ENCODE measurements at regions not wholly inside any gene's neighbourhood (a gene's known extent, or its start where the extent isn't known, plus 50 kb on each side); places are given as distances from the start of the nearest gene placed in this dataset.

GRCh38 chr14:97571866-97572555, 774.8 kb downstream of the VRK1 start:
- H3K4me1 Mint-ChIP-seq = no peaks in the 10 kb centered on the region
- no peak overlapping the region for H3K4me3 Mint-ChIP-seq
- H3K36me3 Mint-ChIP-seq = no peaks in the 10 kb centered on the region
- peaks cover 13% of the 10 kb centered on the region for H3K9me3 Mint-ChIP-seq
- no peaks in the 10 kb centered on the region for H3K27me3 Mint-ChIP-seq
- ATAC-seq = no peak
- no peak overlapping the region for H3K27ac Mint-ChIP-seq

- Mint-ChIP-seq H3K9me3 (peaks cover 13% of the 10 kb centered on the region), H3K36me3 (no peaks in the 10 kb centered on the region), H3K4me3 (no peak overlapping the region), H3K4me1 (no peaks in the 10 kb centered on the region), H3K27me3 (no peaks in the 10 kb centered on the region), H3K27ac (no peak overlapping the region)
- ATAC-seq = no peak
Observed at GRCh38 chr14:97572583-97573458, 775.6 kb downstream of the VRK1 start.

- no peaks in the 10 kb centered on the region for H3K4me1 Mint-ChIP-seq
- no peak overlapping the region for H3K4me3 Mint-ChIP-seq
- no peaks in the 10 kb centered on the region for H3K36me3 Mint-ChIP-seq
- no peak overlapping the region for H3K27ac Mint-ChIP-seq
- H3K9me3 Mint-ChIP-seq = peaks cover 8% of the 10 kb centered on the region
- H3K27me3 Mint-ChIP-seq = no peaks in the 10 kb centered on the region
- no peak for ATAC-seq
Observed at GRCh38 chr14:97575677-97576076, 778.5 kb downstream of the VRK1 start.

GRCh38 chr14:97578982-97579548, 781.9 kb downstream of the VRK1 start:
- Mint-ChIP-seq H3K9me3 (peaks cover 5% of the 10 kb centered on the region), H3K27me3 (no peaks in the 10 kb centered on the region), H3K27ac (no peak overlapping the region), H3K36me3 (no peaks in the 10 kb centered on the region), H3K4me1 (no peaks in the 10 kb centered on the region), H3K4me3 (no peak overlapping the region)
- no peak for ATAC-seq

- H3K27me3 Mint-ChIP-seq = no peaks in the 10 kb centered on the region
- no peak overlapping the region for H3K4me3 Mint-ChIP-seq
- no peak overlapping the region for H3K27ac Mint-ChIP-seq
- H3K4me1 Mint-ChIP-seq = no peaks in the 10 kb centered on the region
- H3K36me3 Mint-ChIP-seq = no peaks in the 10 kb centered on the region
- H3K9me3 Mint-ChIP-seq = peaks cover 3% of the 10 kb centered on the region
- no peak for ATAC-seq
Observed at GRCh38 chr14:97581016-97581415, 783.8 kb downstream of the VRK1 start.

- no peaks in the 10 kb centered on the region for H3K27me3 Mint-ChIP-seq
- H3K9me3 Mint-ChIP-seq = peaks cover 8% of the 10 kb centered on the region
- no peak overlapping the region for H3K27ac Mint-ChIP-seq
- no peaks in the 10 kb centered on the region for H3K36me3 Mint-ChIP-seq
- H3K4me3 Mint-ChIP-seq = no peak overlapping the region
- H3K4me1 Mint-ChIP-seq = no peaks in the 10 kb centered on the region
- no peak for ATAC-seq
Observed at GRCh38 chr14:97582022-97582421, 784.8 kb downstream of the VRK1 start.

GRCh38 chr14:97584528-97584927, 787.3 kb downstream of the VRK1 start:
- peaks cover 11% of the 10 kb centered on the region for H3K9me3 Mint-ChIP-seq
- H3K36me3 Mint-ChIP-seq = no peaks in the 10 kb centered on the region
- no peak overlapping the region for H3K4me3 Mint-ChIP-seq
- H3K27ac Mint-ChIP-seq = no peak overlapping the region
- H3K27me3 Mint-ChIP-seq = no peaks in the 10 kb centered on the region
- no peak for ATAC-seq
- no peaks in the 10 kb centered on the region for H3K4me1 Mint-ChIP-seq

GRCh38 chr14:97592341-97592980, 795.3 kb downstream of the VRK1 start:
- no peaks in the 10 kb centered on the region for H3K4me1 Mint-ChIP-seq
- no peaks in the 10 kb centered on the region for H3K36me3 Mint-ChIP-seq
- peaks cover 12% of the 10 kb centered on the region for H3K9me3 Mint-ChIP-seq
- H3K4me3 Mint-ChIP-seq = no peak overlapping the region
- H3K27me3 Mint-ChIP-seq = no peaks in the 10 kb centered on the region
- H3K27ac Mint-ChIP-seq = no peak overlapping the region
- ATAC-seq = no peak

- Mint-ChIP-seq H3K27ac (no peak overlapping the region), H3K4me1 (no peaks in the 10 kb centered on the region), H3K4me3 (no peak overlapping the region), H3K27me3 (no peaks in the 10 kb centered on the region), H3K36me3 (no peaks in the 10 kb centered on the region), H3K9me3 (peaks cover 12% of the 10 kb centered on the region)
- no peak for ATAC-seq
Observed at GRCh38 chr14:97594306-97594705, 797.1 kb downstream of the VRK1 start.

GRCh38 chr14:97602438-97603117, 805.4 kb downstream of the VRK1 start:
- Mint-ChIP-seq H3K36me3 (no peaks in the 10 kb centered on the region), H3K27me3 (no peaks in the 10 kb centered on the region)
- no peak for ATAC-seq

GRCh38 chr14:97603201-97603600, 806.0 kb downstream of the VRK1 start:
- H3K36me3 Mint-ChIP-seq = no peaks in the 10 kb centered on the region
- no peaks in the 10 kb centered on the region for H3K27me3 Mint-ChIP-seq
- peaks cover 6% of the 10 kb centered on the region for H3K9me3 Mint-ChIP-seq
- no peaks in the 10 kb centered on the region for H3K4me1 Mint-ChIP-seq
- no peak overlapping the region for H3K4me3 Mint-ChIP-seq
- no peak overlapping the region for H3K27ac Mint-ChIP-seq
- ATAC-seq = no peak

More at GRCh38 chr14:97602438-97603117, 805.4 kb downstream of the VRK1 start:
- no peaks in the 10 kb centered on the region for H3K4me1 Mint-ChIP-seq
- no peak overlapping the region for H3K4me3 Mint-ChIP-seq
- H3K9me3 Mint-ChIP-seq = peaks cover 6% of the 10 kb centered on the region
- H3K27ac Mint-ChIP-seq = no peak overlapping the region

GRCh38 chr14:97604731-97605130, 807.5 kb downstream of the VRK1 start:
- Mint-ChIP-seq H3K9me3 (peaks cover 6% of the 10 kb centered on the region), H3K27me3 (no peaks in the 10 kb centered on the region), H3K27ac (no peak overlapping the region), H3K4me1 (no peaks in the 10 kb centered on the region), H3K36me3 (no peaks in the 10 kb centered on the region), H3K4me3 (no peak overlapping the region)
- no peak for ATAC-seq

- Mint-ChIP-seq H3K9me3 (peaks cover 12% of the 10 kb centered on the region), H3K27ac (no peak overlapping the region), H3K4me1 (no peaks in the 10 kb centered on the region), H3K27me3 (no peaks in the 10 kb centered on the region), H3K4me3 (no peak overlapping the region), H3K36me3 (no peaks in the 10 kb centered on the region)
- no peak for ATAC-seq
Observed at GRCh38 chr14:97618401-97618800, 821.2 kb downstream of the VRK1 start.

GRCh38 chr14:97618917-97619690, 821.9 kb downstream of the VRK1 start:
- Mint-ChIP-seq H3K9me3 (peaks cover 8% of the 10 kb centered on the region), H3K4me1 (no peaks in the 10 kb centered on the region), H3K27ac (no peak overlapping the region), H3K27me3 (no peaks in the 10 kb centered on the region), H3K4me3 (no peak overlapping the region), H3K36me3 (no peaks in the 10 kb centered on the region)
- no peak for ATAC-seq

Measured in stimulated activated memory B cell treated with anti-CD40 and anti-IgM and Interleukin-4, amounts not matched to agents 10 μg/mL and 1 μg/mL and 100 μg/mL, for 72 hours (primary cell).